ENCODE measurements at regions not wholly inside any gene's neighbourhood (a gene's known extent, or its start where the extent isn't known, plus 50 kb on each side); places are given as distances from the start of the nearest gene placed in this dataset.

- no peak for FAIRE-seq
Observed at GRCh38 chr10:94043431-94043990, 49.8 kb downstream of the PLCE1 start.

GRCh38 chr10:94046098-94046497, 52.4 kb downstream of the PLCE1 start:
- DNase-seq (ENCODE audit: low spot score in 2 of 2) (no peak), FAIRE-seq (no peak)

More at GRCh38 chr10:94043431-94043990, 49.8 kb downstream of the PLCE1 start:
- DNase-seq (ENCODE audit: low spot score in 2 of 2) = no peak

GRCh38 chr10:94047293-94047692, 53.6 kb downstream of the PLCE1 start:
- no peak for FAIRE-seq
- no peak for DNase-seq (ENCODE audit: low spot score in 2 of 2)

- no peak for FAIRE-seq
- no peak for DNase-seq (ENCODE audit: low spot score in 2 of 2)
Observed at GRCh38 chr10:94049911-94050310, 56.2 kb downstream of the PLCE1 start.

- FAIRE-seq = no peak
- DNase-seq (ENCODE audit: low spot score in 2 of 2) = no peak
Observed at GRCh38 chr10:94052281-94052680, 58.5 kb downstream of the PLCE1 start.

- no peak for DNase-seq (ENCODE audit: low spot score in 2 of 2)
Observed at GRCh38 chr10:94052866-94053791, 59.4 kb downstream of the PLCE1 start.

GRCh38 chr10:94059178-94059883, 65.6 kb downstream of the PLCE1 start:
- FAIRE-seq = no peak

More at GRCh38 chr10:94052866-94053791, 59.4 kb downstream of the PLCE1 start:
- no peak for FAIRE-seq

GRCh38 chr10:94061026-94061425, 67.3 kb downstream of the PLCE1 start:
- DNase-seq (ENCODE audit: low spot score in 2 of 2) (no peak), FAIRE-seq (no peak)

More at GRCh38 chr10:94059178-94059883, 65.6 kb downstream of the PLCE1 start:
- DNase-seq (ENCODE audit: low spot score in 2 of 2) = no peak

- DNase-seq (ENCODE audit: low spot score in 2 of 2) = no peak
- no peak for FAIRE-seq
Observed at GRCh38 chr10:94062611-94063010, 68.9 kb downstream of the PLCE1 start.

GRCh38 chr10:94065362-94065761, 71.6 kb downstream of the PLCE1 start:
- no peak for FAIRE-seq
- no peak for DNase-seq (ENCODE audit: low spot score in 2 of 2)

GRCh38 chr10:94065787-94066186, 72.1 kb downstream of the PLCE1 start:
- no peak for DNase-seq (ENCODE audit: low spot score in 2 of 2)
- no peak for FAIRE-seq

- DNase-seq (ENCODE audit: low spot score in 2 of 2) (no peak), FAIRE-seq (no peak)
Observed at GRCh38 chr10:94066411-94066810, 72.7 kb downstream of the PLCE1 start.

GRCh38 chr10:94069884-94070283, 76.2 kb downstream of the PLCE1 start:
- no peak for FAIRE-seq
- no peak for DNase-seq (ENCODE audit: low spot score in 2 of 2)

GRCh38 chr10:94074462-94074861, 80.7 kb downstream of the PLCE1 start:
- FAIRE-seq = no peak
- DNase-seq (ENCODE audit: low spot score in 2 of 2) = no peak

- FAIRE-seq (no peak), DNase-seq (ENCODE audit: low spot score in 2 of 2) (no peak)
Observed at GRCh38 chr10:94075506-94075905, 81.8 kb downstream of the PLCE1 start.

GRCh38 chr10:94076325-94076841, 82.7 kb downstream of the PLCE1 start:
- DNase-seq (ENCODE audit: low spot score in 2 of 2) (peak in 1 of 2 donors; percentile 35), FAIRE-seq (no peak)

GRCh38 chr10:94077042-94077441, 83.3 kb downstream of the PLCE1 start:
- DNase-seq (ENCODE audit: low spot score in 2 of 2) = no peak
- FAIRE-seq = no peak

- DNase-seq (ENCODE audit: low spot score in 2 of 2) = no peak
- no peak for FAIRE-seq
Observed at GRCh38 chr10:94080108-94080507, 86.4 kb downstream of the PLCE1 start.

- FAIRE-seq (no peak), DNase-seq (ENCODE audit: low spot score in 2 of 2) (no peak)
Observed at GRCh38 chr10:94083662-94084265, 90.0 kb downstream of the PLCE1 start.

GRCh38 chr10:94084344-94084743, 90.6 kb downstream of the PLCE1 start:
- FAIRE-seq (no peak), DNase-seq (ENCODE audit: low spot score in 2 of 2) (no peak)

- FAIRE-seq (no peak), DNase-seq (ENCODE audit: low spot score in 2 of 2) (no peak)
Observed at GRCh38 chr10:94085288-94085687, 91.6 kb downstream of the PLCE1 start.

Data from frontal cortex (tissue), 3 donors.